Breast epithelium (tissue), 4 donors: ENCODE measurements at regions not wholly inside any gene's neighbourhood (a gene's known extent, or its start where the extent isn't known, plus 50 kb on each side); places are given as distances from the start of the nearest gene placed in this dataset.

Experiments used
- DNase-seq, 2 donors: peaks; one replicate each; pipeline ENCODE4 v3.0.0-alpha.2; 2019; ENCODE audit warnings: low spot score in 2 of 2
- H3K27ac ChIP-seq, 2 donors: fragments of 200-600 bp; sonication (generic) in 1 of 2; one replicate each; pipeline ENCODE4 v1.5.1; 2016 to 2019; ENCODE audit warnings: mild to moderate bottlenecking in 1 of 2
- H3K27me3 ChIP-seq, 2 donors: fragments of 200-600 bp; sonication (generic) in 1 of 2; one replicate each; pipeline versions ENCODE4 v1.5.1 to v1.6.0; 2017 to 2019; ENCODE audit warnings: control low read depth in 1 of 2, mild to moderate bottlenecking in 1 of 2
- H3K36me3 ChIP-seq: fragments of 200-600 bp; one replicate; pipeline ENCODE4 v1.5.1; 2019
- H3K4me1 ChIP-seq, 2 donors: fragments of 200-600 bp; sonication (generic); one replicate each; pipeline ENCODE4 v1.5.1; 2016 to 2019; ENCODE audit warnings: control low read depth in 1 of 2
- H3K4me3 ChIP-seq, 3 donors: fragments of 200-600 bp; sonication (generic); 1 replicate in 2 of 3; 2 replicates in 1 of 3; pipeline ENCODE4 v1.5.1; 2016 to 2019; ENCODE audit warnings: mild to moderate bottlenecking in 3 of 3, moderate library complexity in 2 of 3
- H3K9me3 ChIP-seq, 2 donors: fragments of 200-600 bp; sonication (generic) in 1 of 2; one replicate each; pipeline ENCODE4 v1.5.1; 2016 to 2019; ENCODE audit warnings: control low read depth in 1 of 2
- CTCF ChIP-seq, 3 donors: fragments of 450-650 bp; IDR thresholded peaks; one replicate each; pipeline ENCODE4 v1.5.1; 2016 to 2017; ENCODE audit warnings: antibody characterized with exemption in 3 of 3, mild to moderate bottlenecking in 3 of 3, moderate library complexity in 3 of 3
- POLR2A ChIP-seq: fragments of 450-650 bp; IDR thresholded peaks from one replicate; pipeline ENCODE4 v1.6.1; 2016; ENCODE audit warnings: antibody characterized with exemption, mild to moderate bottlenecking, moderate library complexity
- POLR2AphosphoS5 ChIP-seq, 3 donors: sonication (generic); formaldehyde crosslinking; IDR thresholded peaks; one replicate each; pipeline ENCODE4 v1.6.1; 2017; ENCODE audit warnings: antibody characterized with exemption in 3 of 3
- intact Hi-C: fragments of 100-400 bp; cut with DNase I; formaldehyde crosslinking; loops from one replicate; pipeline ENCODE4 v1.15.1; 2023; ENCODE audit warnings: low total_unique reads

GRCh38 chr17:13182854-13183253, 165.0 kb upstream of the ELAC2 start:
- intact Hi-C loops = no loop called here
- DNase-seq = no peak
- TF ChIP-seq CTCF (IDR thresholded peaks at IDR 0.05) = no peak
- H3K36me3 ChIP-seq = no peaks in the 10 kb centered on the region
- H3K9me3 ChIP-seq = no peaks in the 10 kb centered on the region
- H3K27me3 ChIP-seq = no peaks in the 10 kb centered on the region
- H3K27ac ChIP-seq = no peak overlapping the region
- no peak overlapping the region for H3K4me3 ChIP-seq
- no peaks in the 10 kb centered on the region for H3K4me1 ChIP-seq

DNA sequence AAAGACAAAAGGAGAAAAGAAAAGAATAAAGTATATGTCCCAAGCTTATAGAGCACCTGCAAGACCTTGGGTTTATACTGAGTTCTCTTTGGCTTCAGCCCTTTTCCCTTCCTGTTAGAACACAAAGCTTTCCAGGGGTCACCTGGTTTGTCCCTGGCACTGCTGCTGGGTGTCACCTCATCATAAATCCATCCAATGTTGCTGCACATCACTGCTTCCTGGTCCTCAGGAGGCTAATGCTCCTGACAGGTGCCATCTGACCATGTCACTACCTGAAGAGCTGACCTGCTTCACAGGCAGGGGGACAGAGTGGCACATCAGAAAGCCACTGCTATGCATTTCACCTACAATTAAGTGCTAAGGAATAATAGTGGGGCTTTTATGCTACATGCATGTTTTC, 164.6 kb upstream of the ELAC2 start:
- TF ChIP-seq POLR2AphosphoS5 (IDR thresholded peaks at IDR 0.05) = no peak
- no peak for TF ChIP-seq CTCF (IDR thresholded peaks at IDR 0.05)
- TF ChIP-seq POLR2A = no peak
- H3K36me3 ChIP-seq = no peaks in the 10 kb centered on the region
- H3K9me3 ChIP-seq = no peaks in the 10 kb centered on the region
- no peaks in the 10 kb centered on the region for H3K4me1 ChIP-seq
- DNase-seq = no peak
- H3K4me3 ChIP-seq = no peak overlapping the region
- intact Hi-C loops = no loop called here
- H3K27ac ChIP-seq = no peak overlapping the region
- H3K27me3 ChIP-seq = no peaks in the 10 kb centered on the region

DNA sequence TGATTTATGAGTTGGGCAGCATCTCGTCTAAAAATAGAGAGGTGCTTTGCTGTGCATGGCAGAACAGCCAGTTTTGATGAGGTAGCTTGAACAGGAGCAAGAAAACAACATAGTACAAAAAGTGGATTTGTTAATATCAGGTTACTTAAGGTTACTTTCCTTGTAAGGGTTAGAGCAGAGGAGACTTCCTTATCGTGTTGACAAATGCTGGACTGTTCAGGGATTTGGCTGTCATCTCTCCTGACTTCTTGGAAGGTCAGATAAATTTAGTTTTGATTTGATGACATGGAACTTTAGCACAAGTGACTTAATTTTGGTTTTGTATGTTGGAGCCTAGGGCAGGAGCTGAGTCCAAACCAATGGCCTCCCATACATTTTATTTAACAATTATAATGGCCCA, 163.9 kb upstream of the ELAC2 start:
- TF ChIP-seq POLR2AphosphoS5 (IDR thresholded peaks at IDR 0.05) = no peak
- no peak for TF ChIP-seq CTCF (IDR thresholded peaks at IDR 0.05)
- TF ChIP-seq POLR2A = no peak
- intact Hi-C loops = no loop called here
- Histone ChIP-seq H3K4me3 (no peak overlapping the region), H3K9me3 (no peaks in the 10 kb centered on the region), H3K4me1 (no peaks in the 10 kb centered on the region), H3K36me3 (no peaks in the 10 kb centered on the region), H3K27me3 (no peaks in the 10 kb centered on the region), H3K27ac (no peak overlapping the region)
- no peak for DNase-seq

DNA sequence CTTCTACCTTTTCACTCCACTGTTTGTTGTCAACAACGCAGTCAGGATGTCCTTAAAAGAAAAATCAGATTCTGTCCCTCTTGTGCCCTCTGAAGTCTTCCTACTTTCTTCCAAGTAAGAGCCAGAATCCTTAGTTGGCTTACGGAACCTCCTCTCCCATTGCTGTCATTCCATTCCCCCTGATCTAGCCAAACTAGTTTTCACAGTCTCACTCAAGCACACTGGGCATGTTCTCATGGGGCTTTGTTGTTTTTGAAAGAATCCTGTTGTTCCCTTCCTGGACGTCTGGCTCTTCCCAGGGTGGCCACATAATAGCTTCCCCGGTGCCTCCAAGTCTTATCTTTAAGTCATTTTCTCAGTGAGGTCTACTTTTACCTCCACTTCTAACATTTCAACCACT, 158.6 kb upstream of the ELAC2 start:
- intact Hi-C loops = no loop called here
- Histone ChIP-seq H3K27ac (peak overlapping the region; percentile 2 to 43), H3K4me1 (no peaks in the 10 kb centered on the region), H3K27me3 (no peaks in the 10 kb centered on the region), H3K4me3 (no peak overlapping the region), H3K9me3 (peaks cover 11 to 39% of the 10 kb centered on the region in 2 donors), H3K36me3 (no peaks in the 10 kb centered on the region)
- peak in 1 of 2 donors; percentile 25 for DNase-seq
- no peak for TF ChIP-seq POLR2A
- no peak for TF ChIP-seq POLR2AphosphoS5 (IDR thresholded peaks at IDR 0.05)
- no peak for TF ChIP-seq CTCF (IDR thresholded peaks at IDR 0.05)

GRCh38 chr17:13171790-13172189, 154.0 kb upstream of the ELAC2 start:
- peaks cover 18 to 58% of the 10 kb centered on the region in 2 donors for H3K9me3 ChIP-seq
- DNase-seq = no peak
- no peak overlapping the region for H3K27ac ChIP-seq
- no peaks in the 10 kb centered on the region for H3K36me3 ChIP-seq
- H3K27me3 ChIP-seq = no peaks in the 10 kb centered on the region
- no peaks in the 10 kb centered on the region for H3K4me1 ChIP-seq
- TF ChIP-seq CTCF (IDR thresholded peaks at IDR 0.05) = no peak
- no peak for TF ChIP-seq POLR2A
- TF ChIP-seq POLR2AphosphoS5 (IDR thresholded peaks at IDR 0.05) = no peak
- intact Hi-C loops = no loop called here
- H3K4me3 ChIP-seq = no peak overlapping the region
